ENCODE measurements at regions not wholly inside any gene's neighbourhood (a gene's known extent, or its start where the extent isn't known, plus 50 kb on each side); places are given as distances from the start of the nearest gene placed in this dataset.

GRCh38 chr9:24286761-24287160, 258.9 kb downstream of the IZUMO3 start:
- H3K27me3 ChIP-seq = no peaks in the 10 kb centered on the region
- no peak overlapping the region for H3K27ac ChIP-seq
- 54 to 65% methylated on average over 3 of the region's 3 CpGs for WGBS, 2 donors
- DNase-seq = no peak
- TF ChIP-seq CTCF (IDR thresholded peaks at IDR 0.05) = no peak
- H3K4me1 ChIP-seq = no peaks in the 10 kb centered on the region
- no peaks in the 10 kb centered on the region for H3K36me3 ChIP-seq
- no peak for ATAC-seq
- H3K9me3 ChIP-seq = peaks cover 0 to 30% (median 5%) of the 10 kb centered on the region in 11 donors
- intact Hi-C loops (cut with DNase I) = no loop called here
- H3K4me3 ChIP-seq = no peak overlapping the region

- Histone ChIP-seq H3K27ac (no peak overlapping the region), H3K9me3 (peaks cover 0 to 9% (median under 1%) of the 10 kb centered on the region in 11 donors), H3K27me3 (no peaks in the 10 kb centered on the region), H3K4me1 (no peaks in the 10 kb centered on the region), H3K36me3 (no peaks in the 10 kb centered on the region), H3K4me3 (no peak overlapping the region)
- intact Hi-C loops (cut with DNase I) = no loop called here
- ATAC-seq = no peak
- no peak for TF ChIP-seq CTCF (IDR thresholded peaks at IDR 0.05)
- no peak for DNase-seq
- WGBS, 2 donors = 31 to 32% methylated on average over 1 of the region's 1 CpG
Observed at GRCh38 chr9:24258626-24259025, 287.1 kb downstream of the IZUMO3 start.

- ATAC-seq (no peak), DNase-seq (no peak)
- Histone ChIP-seq H3K4me3 (no peak overlapping the region), H3K9me3 (peaks cover 0 to 15% (median 0%) of the 10 kb centered on the region in 11 donors), H3K4me1 (no peaks in the 10 kb centered on the region), H3K27me3 (no peaks in the 10 kb centered on the region), H3K27ac (no peak overlapping the region), H3K36me3 (no peaks in the 10 kb centered on the region)
- intact Hi-C loops (cut with DNase I) = no loop called here
- 58 to 63% methylated on average over 1 of the region's 1 CpG for WGBS, 2 donors
- no peak for TF ChIP-seq CTCF (IDR thresholded peaks at IDR 0.05)
Observed at GRCh38 chr9:24257726-24258125, 288.0 kb downstream of the IZUMO3 start.

- no peaks in the 10 kb centered on the region for H3K4me1 ChIP-seq
- H3K9me3 ChIP-seq = peaks cover 0 to 4% (median 0%) of the 10 kb centered on the region in 11 donors
- DNase-seq (no peak), ATAC-seq (no peak)
- intact Hi-C loops (cut with DNase I) = no loop called here
- H3K27me3 ChIP-seq = no peaks in the 10 kb centered on the region
- TF ChIP-seq CTCF (IDR thresholded peaks at IDR 0.05) = peak in 5 of 9 donors; percentile 9 to 29 (median 25)
- no peaks in the 10 kb centered on the region for H3K36me3 ChIP-seq
- no peak overlapping the region for H3K4me3 ChIP-seq
- 13 to 16% methylated on average over 2 of the region's 2 CpGs for WGBS, 2 donors
- H3K27ac ChIP-seq = no peak overlapping the region
Observed at GRCh38 chr9:24245988-24246387, 299.7 kb downstream of the IZUMO3 start.

Measured in heart right ventricle (tissue), 16 donors.